ENCODE measurements at regions not wholly inside any gene's neighbourhood (a gene's known extent, or its start where the extent isn't known, plus 50 kb on each side); places are given as distances from the start of the nearest gene placed in this dataset.

GRCh38 chr4:77376788-77377460 lies 219.9 kb downstream of the CCNG2 start:
- H3K79me2 ChIP-seq (replicated peaks; ENCODE audit: insufficient read depth): no peaks in the 10 kb centered on the region
- no peaks in the 10 kb centered on the region for H3F3A ChIP-seq (replicated peaks; ENCODE audit: low read depth)
- H3K36me3 ChIP-seq (ENCODE audit: insufficient read depth): no peaks in the 10 kb centered on the region
- H3K27ac ChIP-seq (ENCODE audit: low read depth): no peak overlapping the region
- H4K20me1 ChIP-seq (replicated peaks; ENCODE audit: insufficient read depth): no peaks in the 10 kb centered on the region
- peak; percentile 81 for ATAC-seq
- H3K4me3 ChIP-seq: no peak overlapping the region
- H3K4me1 ChIP-seq (ENCODE audit: insufficient read depth): peaks cover 2% of the 10 kb centered on the region; the same call in 1 of the 2 replicates
- Mint-ChIP-seq H3K4me3 (no peak overlapping the region), H3K27ac (peak overlapping the region; percentile 49; the same call in 1 of the 2 replicates), H3K36me3 (ENCODE audit: low read depth) (no peaks in the 10 kb centered on the region), H3K27me3 (ENCODE audit: insufficient read depth, low read depth, poor library complexity) (peaks cover 3% of the 10 kb centered on the region), H3K4me1 (peaks cover 19% of the 10 kb centered on the region; the same call in 2 of the 3 replicates), H3K9me3 (no peaks in the 10 kb centered on the region)
- TF ChIP-seq CTCF (conservative IDR thresholded peaks at IDR 0.05; ENCODE audit: low read depth in 2 of 2) (peak; percentile 68 to 73), REST (IDR thresholded peaks at IDR 0.05; ENCODE audit: unreplicated experiment) (no peak)
- H3K27me3 ChIP-seq (ENCODE audit: insufficient read depth): no peaks in the 10 kb centered on the region
- H2AFZ ChIP-seq: peak overlapping the region; percentile 81; the same call in 1 of the 2 replicates
- peaks cover 6% of the 10 kb centered on the region; the same call in 1 of the 2 replicates for H3K9me2 ChIP-seq (ENCODE audit: insufficient read depth)
- DNase-seq (ENCODE audit: low spot score): peak; percentile 70
- H3K4me2 ChIP-seq: no peak overlapping the region

GRCh38 chr4:77384094-77384493 lies 221.5 kb upstream of the CXCL13 start:
- H2AFZ ChIP-seq: no peak overlapping the region
- H3K27ac ChIP-seq (ENCODE audit: low read depth): no peak overlapping the region
- Mint-ChIP-seq H3K4me1 (peaks cover 12% of the 10 kb centered on the region), H3K36me3 (ENCODE audit: low read depth) (no peaks in the 10 kb centered on the region), H3K9me3 (no peaks in the 10 kb centered on the region), H3K4me3 (no peak overlapping the region), H3K27me3 (ENCODE audit: insufficient read depth, low read depth, poor library complexity) (no peaks in the 10 kb centered on the region), H3K27ac (no peak overlapping the region)
- peaks cover 5% of the 10 kb centered on the region for H3K4me1 ChIP-seq (ENCODE audit: insufficient read depth)
- no peaks in the 10 kb centered on the region for H4K20me1 ChIP-seq (replicated peaks; ENCODE audit: insufficient read depth)
- H3K4me3 ChIP-seq: no peak overlapping the region
- no peak for DNase-seq (ENCODE audit: low spot score)
- H3K4me2 ChIP-seq: no peak overlapping the region
- peaks cover 19% of the 10 kb centered on the region for H3K9me2 ChIP-seq (ENCODE audit: insufficient read depth)
- no peaks in the 10 kb centered on the region for H3K36me3 ChIP-seq (ENCODE audit: insufficient read depth)
- H3K27me3 ChIP-seq (ENCODE audit: insufficient read depth): no peaks in the 10 kb centered on the region
- H3K79me2 ChIP-seq (replicated peaks; ENCODE audit: insufficient read depth): no peaks in the 10 kb centered on the region
- H3F3A ChIP-seq (replicated peaks; ENCODE audit: low read depth): no peaks in the 10 kb centered on the region
- ATAC-seq: no peak
- TF ChIP-seq ETS1 (IDR thresholded peaks at IDR 0.05) (no peak), STAT1 (IDR thresholded peaks at IDR 0.05; ENCODE audit: unreplicated experiment) (no peak), ZNF331 (CRISPR knock-in tag; IDR thresholded peaks at IDR 0.05; ENCODE audit: low read depth) (no peak), NANOG (IDR thresholded peaks at IDR 0.05; ENCODE audit: borderline replicate concordance) (no peak), POLR2AphosphoS5 (IDR thresholded peaks at IDR 0.05; ENCODE audit: low read depth) (no peak), REST (IDR thresholded peaks at IDR 0.05; ENCODE audit: unreplicated experiment) (no peak)
